ENCODE measurements at regions not wholly inside any gene's neighbourhood (a gene's known extent, or its start where the extent isn't known, plus 50 kb on each side); places are given as distances from the start of the nearest gene placed in this dataset.

DNA sequence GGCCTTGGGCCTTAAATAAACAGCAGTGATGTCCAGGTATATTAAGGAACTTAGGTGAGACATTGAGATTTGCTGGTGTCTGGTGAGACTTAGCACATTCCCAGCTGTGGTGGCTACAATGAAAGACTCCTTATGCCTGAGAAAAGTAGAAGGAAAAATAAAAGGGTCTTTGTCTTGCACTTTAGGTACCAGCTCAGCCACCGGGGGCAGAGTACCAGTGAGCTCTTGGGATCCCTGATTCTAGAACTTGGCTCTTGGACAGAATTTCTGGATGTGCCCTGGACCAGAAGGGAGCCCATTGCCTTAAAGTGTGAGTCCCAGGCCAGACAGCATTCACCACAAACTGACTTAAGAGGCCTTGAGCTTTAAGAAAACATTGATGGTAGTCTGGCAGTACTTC is 1038.7 kb downstream of the SORCS3 start:
- peak; percentile 25 for DNase-seq (ENCODE audit: low spot score)
- ATAC-seq, result peak; percentile 57
- Mint-ChIP-seq H3K9me3 (peaks cover 51% of the 10 kb centered on the region), H3K27me3 (ENCODE audit: low read depth) (no peaks in the 10 kb centered on the region; the same call in 1 of the 2 replicates), H3K27ac (no peak overlapping the region), H3K4me1 (peaks cover 79% of the 10 kb centered on the region), H3K4me3 (no peak overlapping the region), H3K36me3 (peaks cover 41% of the 10 kb centered on the region)
- ChIA-PET POLR2A (no interaction called here), CTCF (interaction anchor here (0.6 to 1.2 kb wide), 4 partner anchors 20 to 616 kb away, joined by 3 to 4 read pairs (median 3); no protein-coding TSS in a partner anchor)
- TF ChIP-seq JUN (CRISPR knock-in tag; IDR thresholded peaks at IDR 0.05) (no peak), NR2C2 (CRISPR knock-in tag; IDR thresholded peaks at IDR 0.05) (no peak), ETV6 (CRISPR knock-in tag; IDR thresholded peaks at IDR 0.05) (no peak), TCF7 (CRISPR knock-in tag; IDR thresholded peaks at IDR 0.05; ENCODE audit: low read depth) (no peak), SMAD3 (CRISPR knock-in tag; IDR thresholded peaks at IDR 0.05; ENCODE audit: borderline replicate concordance) (no peak), RORB (CRISPR knock-in tag; IDR thresholded peaks at IDR 0.05) (no peak), EMX1 (CRISPR knock-in tag; IDR thresholded peaks at IDR 0.05) (no peak), CREM (CRISPR knock-in tag; IDR thresholded peaks at IDR 0.05) (no peak), NFYB (CRISPR knock-in tag; conservative IDR thresholded peaks at IDR 0.05; ENCODE audit: low read depth) (no peak), ZNF219 (CRISPR knock-in tag; IDR thresholded peaks at IDR 0.05; ENCODE audit: borderline replicate concordance) (no peak), HMGA2 (CRISPR knock-in tag; IDR thresholded peaks at IDR 0.05) (no peak), CREB1 (CRISPR knock-in tag; IDR thresholded peaks at IDR 0.05) (no peak)
- TF ChIP-seq, protein P1, sequence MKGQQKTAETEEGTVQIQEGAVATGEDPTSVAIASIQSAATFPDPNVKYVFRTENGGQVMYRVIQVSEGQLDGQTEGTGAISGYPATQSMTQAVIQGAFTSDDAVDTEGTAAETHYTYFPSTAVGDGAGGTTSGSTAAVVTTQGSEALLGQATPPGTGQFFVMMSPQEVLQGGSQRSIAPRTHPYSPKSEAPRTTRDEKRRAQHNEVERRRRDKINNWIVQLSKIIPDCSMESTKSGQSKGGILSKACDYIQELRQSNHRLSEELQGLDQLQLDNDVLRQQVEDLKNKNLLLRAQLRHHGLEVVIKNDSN (CRISPR knock-in tag; IDR thresholded peaks at IDR 0.05), result no peak
- TF ChIP-seq, protein P2, sequence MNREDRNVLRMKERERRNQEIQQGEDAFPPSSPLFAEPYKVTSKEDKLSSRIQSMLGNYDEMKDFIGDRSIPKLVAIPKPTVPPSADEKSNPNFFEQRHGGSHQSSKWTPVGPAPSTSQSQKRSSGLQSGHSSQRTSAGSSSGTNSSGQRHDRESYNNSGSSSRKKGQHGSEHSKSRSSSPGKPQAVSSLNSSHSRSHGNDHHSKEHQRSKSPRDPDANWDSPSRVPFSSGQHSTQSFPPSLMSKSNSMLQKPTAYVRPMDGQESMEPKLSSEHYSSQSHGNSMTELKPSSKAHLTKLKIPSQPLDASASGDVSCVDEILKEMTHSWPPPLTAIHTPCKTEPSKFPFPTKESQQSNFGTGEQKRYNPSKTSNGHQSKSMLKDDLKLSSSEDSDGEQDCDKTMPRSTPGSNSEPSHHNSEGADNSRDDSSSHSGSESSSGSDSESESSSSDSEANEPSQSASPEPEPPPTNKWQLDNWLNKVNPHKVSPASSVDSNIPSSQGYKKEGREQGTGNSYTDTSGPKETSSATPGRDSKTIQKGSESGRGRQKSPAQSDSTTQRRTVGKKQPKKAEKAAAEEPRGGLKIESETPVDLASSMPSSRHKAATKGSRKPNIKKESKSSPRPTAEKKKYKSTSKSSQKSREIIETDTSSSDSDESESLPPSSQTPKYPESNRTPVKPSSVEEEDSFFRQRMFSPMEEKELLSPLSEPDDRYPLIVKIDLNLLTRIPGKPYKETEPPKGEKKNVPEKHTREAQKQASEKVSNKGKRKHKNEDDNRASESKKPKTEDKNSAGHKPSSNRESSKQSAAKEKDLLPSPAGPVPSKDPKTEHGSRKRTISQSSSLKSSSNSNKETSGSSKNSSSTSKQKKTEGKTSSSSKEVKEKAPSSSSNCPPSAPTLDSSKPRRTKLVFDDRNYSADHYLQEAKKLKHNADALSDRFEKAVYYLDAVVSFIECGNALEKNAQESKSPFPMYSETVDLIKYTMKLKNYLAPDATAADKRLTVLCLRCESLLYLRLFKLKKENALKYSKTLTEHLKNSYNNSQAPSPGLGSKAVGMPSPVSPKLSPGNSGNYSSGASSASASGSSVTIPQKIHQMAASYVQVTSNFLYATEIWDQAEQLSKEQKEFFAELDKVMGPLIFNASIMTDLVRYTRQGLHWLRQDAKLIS (CRISPR knock-in tag; IDR thresholded peaks at IDR 0.05; ENCODE audit: borderline replicate concordance), result no peak
- TF ChIP-seq, protein P3, sequence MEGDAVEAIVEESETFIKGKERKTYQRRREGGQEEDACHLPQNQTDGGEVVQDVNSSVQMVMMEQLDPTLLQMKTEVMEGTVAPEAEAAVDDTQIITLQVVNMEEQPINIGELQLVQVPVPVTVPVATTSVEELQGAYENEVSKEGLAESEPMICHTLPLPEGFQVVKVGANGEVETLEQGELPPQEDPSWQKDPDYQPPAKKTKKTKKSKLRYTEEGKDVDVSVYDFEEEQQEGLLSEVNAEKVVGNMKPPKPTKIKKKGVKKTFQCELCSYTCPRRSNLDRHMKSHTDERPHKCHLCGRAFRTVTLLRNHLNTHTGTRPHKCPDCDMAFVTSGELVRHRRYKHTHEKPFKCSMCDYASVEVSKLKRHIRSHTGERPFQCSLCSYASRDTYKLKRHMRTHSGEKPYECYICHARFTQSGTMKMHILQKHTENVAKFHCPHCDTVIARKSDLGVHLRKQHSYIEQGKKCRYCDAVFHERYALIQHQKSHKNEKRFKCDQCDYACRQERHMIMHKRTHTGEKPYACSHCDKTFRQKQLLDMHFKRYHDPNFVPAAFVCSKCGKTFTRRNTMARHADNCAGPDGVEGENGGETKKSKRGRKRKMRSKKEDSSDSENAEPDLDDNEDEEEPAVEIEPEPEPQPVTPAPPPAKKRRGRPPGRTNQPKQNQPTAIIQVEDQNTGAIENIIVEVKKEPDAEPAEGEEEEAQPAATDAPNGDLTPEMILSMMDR (IDR thresholded peaks at IDR 0.05), result no peak
- TF ChIP-seq, protein P4, sequence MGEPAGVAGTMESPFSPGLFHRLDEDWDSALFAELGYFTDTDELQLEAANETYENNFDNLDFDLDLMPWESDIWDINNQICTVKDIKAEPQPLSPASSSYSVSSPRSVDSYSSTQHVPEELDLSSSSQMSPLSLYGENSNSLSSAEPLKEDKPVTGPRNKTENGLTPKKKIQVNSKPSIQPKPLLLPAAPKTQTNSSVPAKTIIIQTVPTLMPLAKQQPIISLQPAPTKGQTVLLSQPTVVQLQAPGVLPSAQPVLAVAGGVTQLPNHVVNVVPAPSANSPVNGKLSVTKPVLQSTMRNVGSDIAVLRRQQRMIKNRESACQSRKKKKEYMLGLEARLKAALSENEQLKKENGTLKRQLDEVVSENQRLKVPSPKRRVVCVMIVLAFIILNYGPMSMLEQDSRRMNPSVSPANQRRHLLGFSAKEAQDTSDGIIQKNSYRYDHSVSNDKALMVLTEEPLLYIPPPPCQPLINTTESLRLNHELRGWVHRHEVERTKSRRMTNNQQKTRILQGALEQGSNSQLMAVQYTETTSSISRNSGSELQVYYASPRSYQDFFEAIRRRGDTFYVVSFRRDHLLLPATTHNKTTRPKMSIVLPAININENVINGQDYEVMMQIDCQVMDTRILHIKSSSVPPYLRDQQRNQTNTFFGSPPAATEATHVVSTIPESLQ (CRISPR knock-in tag; IDR thresholded peaks at IDR 0.05), result no peak
- TF ChIP-seq, protein P5, sequence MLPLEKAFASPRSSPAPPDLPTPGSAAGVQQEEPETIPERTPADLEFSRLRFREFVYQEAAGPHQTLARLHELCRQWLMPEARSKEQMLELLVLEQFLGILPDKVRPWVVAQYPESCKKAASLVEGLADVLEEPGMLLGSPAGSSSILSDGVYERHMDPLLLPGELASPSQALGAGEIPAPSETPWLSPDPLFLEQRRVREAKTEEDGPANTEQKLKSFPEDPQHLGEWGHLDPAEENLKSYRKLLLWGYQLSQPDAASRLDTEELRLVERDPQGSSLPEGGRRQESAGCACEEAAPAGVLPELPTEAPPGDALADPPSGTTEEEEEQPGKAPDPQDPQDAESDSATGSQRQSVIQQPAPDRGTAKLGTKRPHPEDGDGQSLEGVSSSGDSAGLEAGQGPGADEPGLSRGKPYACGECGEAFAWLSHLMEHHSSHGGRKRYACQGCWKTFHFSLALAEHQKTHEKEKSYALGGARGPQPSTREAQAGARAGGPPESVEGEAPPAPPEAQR (CRISPR knock-in tag; IDR thresholded peaks at IDR 0.05), result no peak
- TF ChIP-seq, protein P6, sequence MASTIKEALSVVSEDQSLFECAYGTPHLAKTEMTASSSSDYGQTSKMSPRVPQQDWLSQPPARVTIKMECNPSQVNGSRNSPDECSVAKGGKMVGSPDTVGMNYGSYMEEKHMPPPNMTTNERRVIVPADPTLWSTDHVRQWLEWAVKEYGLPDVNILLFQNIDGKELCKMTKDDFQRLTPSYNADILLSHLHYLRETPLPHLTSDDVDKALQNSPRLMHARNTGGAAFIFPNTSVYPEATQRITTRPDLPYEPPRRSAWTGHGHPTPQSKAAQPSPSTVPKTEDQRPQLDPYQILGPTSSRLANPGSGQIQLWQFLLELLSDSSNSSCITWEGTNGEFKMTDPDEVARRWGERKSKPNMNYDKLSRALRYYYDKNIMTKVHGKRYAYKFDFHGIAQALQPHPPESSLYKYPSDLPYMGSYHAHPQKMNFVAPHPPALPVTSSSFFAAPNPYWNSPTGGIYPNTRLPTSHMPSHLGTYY (CRISPR knock-in tag; IDR thresholded peaks at IDR 0.05), result no peak
